Epithelial cell of esophagus (primary cell): ENCODE measurements at regions not wholly inside any gene's neighbourhood (a gene's known extent, or its start where the extent isn't known, plus 50 kb on each side); places are given as distances from the start of the nearest gene placed in this dataset.
A peak's percentile ranks its signal among the peaks of the same experiment; 100 is the strongest.
"Not testable (repeated sequence)": the region's sequence is repeated elsewhere in the genome, so short reads cannot be mapped to it uniquely, and the experiment has no call there.

Source experiments
- DNase-seq: peaks from one replicate; pipeline ENCODE4 v3.0.0; 2010; ENCODE audit warnings: low read depth
- H3K4me3 ChIP-seq: 2 replicates; pipeline ENCODE4 v1.5.1; 2011; ENCODE audit warnings: mild to moderate bottlenecking, low read length, control low read depth
- CTCF ChIP-seq: IDR thresholded peaks from 2 replicates; pipeline ENCODE4 v1.5.1; 2011; ENCODE audit warnings: low read depth, mild to moderate bottlenecking, low read length, control low read depth, inconsistent platforms; ENCODE audit not compliant: insufficient read depth; ENCODE audit errors: missing control alignments

DNA sequence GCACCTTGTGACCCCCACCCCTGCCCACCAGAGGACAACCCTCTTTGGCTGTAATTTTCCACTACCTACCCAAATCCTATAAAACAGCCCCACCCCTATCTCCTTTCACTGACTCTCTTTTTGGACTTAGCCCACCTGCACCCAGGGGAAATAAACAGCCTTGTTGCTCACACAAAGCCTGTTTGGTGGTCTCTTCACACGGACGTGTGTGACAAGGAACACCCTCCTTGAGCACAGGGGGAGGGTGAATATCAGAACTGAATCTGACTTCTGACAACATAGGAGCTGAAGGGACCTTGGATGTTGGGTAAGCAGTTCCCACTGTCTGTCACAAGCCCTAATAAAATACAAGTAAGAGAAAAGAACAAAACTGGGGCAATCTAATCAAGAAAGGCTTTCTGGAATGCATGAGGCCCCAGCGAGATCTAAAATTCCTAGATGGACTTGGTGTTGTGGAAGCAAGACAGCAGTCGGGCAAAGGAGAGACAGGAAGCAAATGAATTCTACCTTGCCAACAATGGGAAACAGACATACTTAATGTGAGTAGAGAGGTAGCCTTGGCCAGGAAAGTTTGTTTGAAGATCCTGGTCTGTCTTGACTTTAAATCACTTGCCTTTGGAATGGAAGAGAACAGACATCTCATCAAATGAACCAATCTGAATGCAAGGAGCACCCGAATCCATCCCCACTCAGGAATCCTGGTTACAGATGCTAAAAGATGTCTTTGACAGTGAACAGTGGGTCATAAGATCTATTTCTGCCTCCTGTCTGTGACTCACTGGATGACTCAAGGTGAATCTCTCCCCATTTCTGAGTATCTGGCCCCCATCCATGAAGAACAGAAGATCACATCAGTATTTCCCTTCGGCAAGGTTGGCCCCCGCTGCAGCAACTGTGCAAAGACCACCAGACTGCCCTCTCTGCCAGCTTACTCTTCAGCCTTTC, 53.3 kb downstream of the OLFML3 start:
- peak; percentile 89 for DNase-seq
- TF ChIP-seq CTCF: no peak
- no peak overlapping the region for H3K4me3 ChIP-seq

DNA sequence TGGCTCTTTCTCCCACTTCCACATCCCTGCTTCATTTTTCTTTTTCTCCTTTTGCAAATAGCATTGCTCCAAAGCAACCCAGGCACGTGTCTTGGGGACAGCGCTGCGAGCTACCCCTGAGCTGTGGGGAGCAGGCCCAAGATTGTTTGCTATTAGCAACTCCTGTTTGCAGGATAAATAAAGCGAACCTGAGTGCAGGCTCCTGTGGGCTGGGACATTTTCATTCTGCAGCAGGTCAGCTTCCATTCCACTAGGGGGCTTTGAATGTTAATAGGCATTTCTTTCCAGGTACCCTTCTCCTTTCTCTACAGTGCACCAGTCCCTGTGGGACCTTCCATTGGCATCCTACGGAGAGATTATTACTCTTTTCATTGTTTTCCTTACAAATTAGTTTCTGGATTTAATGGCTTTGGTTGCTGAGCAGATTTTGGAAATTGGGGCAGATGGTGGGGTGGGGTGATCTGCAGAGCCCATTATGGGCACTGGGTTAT, 54.0 kb downstream of the OLFML3 start:
- no peak overlapping the region for H3K4me3 ChIP-seq
- peak; percentile 24 for DNase-seq
- TF ChIP-seq CTCF: peak; percentile 41

GRCh38 chr1:114033961-114034360, 54.7 kb downstream of the OLFML3 start:
- no peak for TF ChIP-seq CTCF
- no peak overlapping the region for H3K4me3 ChIP-seq
- peak; percentile 53 for DNase-seq

DNA sequence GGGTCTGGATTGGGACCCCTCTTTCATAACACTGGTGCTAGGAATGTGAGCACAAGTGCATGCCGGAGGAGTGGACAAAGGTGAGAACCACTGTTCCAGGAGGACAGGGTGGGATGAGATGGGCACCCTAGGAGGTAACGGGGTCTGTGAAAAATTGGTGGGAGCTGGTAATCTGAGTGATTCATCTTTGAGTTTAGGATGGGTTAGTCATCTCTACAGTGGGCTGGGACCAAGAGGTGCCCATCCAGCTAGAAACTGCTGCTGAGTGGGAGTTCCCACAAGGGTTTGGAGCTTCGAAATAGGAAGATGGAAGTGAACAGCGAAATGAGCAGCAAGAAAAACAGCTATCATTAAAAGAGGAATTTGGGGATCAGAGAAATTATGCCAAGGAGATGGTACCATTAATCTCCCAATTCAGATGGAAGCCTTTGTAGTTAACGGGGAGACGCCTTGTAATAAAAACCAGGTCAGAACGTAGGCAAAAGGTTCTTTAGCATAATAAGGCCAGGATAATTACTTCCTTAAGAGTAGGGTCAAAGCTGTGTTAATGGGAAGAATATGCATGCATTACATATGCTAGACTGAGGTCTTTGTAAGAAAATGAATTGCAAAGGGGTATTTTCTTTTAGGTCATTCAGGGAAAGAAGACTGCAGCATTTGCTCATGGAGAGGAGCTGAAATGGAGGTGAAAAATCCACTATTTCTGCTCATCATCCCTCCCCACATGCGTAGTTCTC, 55.5 kb downstream of the OLFML3 start:
- no peak overlapping the region for H3K4me3 ChIP-seq
- DNase-seq: no peak
- no peak for TF ChIP-seq CTCF

- no peak for TF ChIP-seq CTCF
- DNase-seq: no peak
- H3K4me3 ChIP-seq: no peak overlapping the region
These were observed 56.0 kb downstream of the OLFML3 start for GRCh38 chr1:114035304-114035700.

DNA sequence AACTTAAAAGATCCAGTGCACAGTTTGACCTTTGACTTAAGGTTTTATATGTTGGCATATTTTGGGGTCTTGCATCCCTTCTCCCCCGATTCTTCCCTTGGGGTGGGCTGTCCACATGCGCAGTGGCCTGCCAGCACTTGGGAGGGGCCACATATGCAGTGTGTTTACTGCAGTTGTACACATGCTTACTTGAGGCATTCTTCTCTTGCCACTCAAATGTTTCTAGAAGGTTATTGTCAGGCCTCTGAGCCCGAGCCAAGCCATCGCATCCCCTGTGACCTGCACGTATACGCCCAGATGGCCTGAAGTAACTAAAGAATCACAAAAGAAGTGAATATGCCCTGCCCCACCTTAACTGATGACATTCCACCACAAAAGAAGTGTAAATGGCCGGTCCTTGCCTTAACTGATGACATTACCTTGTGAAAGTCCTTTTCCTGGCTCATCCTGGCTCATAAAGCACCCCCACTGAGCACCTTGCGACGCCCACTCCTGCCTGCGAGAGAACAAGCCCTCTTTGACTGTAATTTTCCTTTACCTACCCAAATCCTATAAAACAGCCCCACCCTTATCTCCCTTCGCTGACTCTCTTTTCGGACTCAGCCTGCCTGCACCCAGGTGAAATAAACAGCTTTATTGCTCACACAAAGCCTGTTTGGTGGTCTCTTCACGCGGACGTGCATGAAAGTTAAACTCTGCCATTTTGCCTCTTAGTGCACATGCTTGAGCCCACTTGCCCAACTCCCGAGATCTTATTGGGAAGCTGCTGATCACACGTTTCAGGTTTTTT, 57.8 kb downstream of the OLFML3 start:
- not testable (repeated sequence) for H3K4me3 ChIP-seq, DNase-seq

- TF ChIP-seq CTCF: no peak
- no peak for DNase-seq
- H3K4me3 ChIP-seq: no peak overlapping the region
These were observed 58.3 kb downstream of the OLFML3 start for GRCh38 chr1:114037631-114037890.
